HG02610 (cell line): ENCODE measurements at regions not wholly inside any gene's neighbourhood (a gene's known extent, or its start where the extent isn't known, plus 50 kb on each side); places are given as distances from the start of the nearest gene placed in this dataset.
"Not testable (repeated sequence)": the region's sequence is repeated elsewhere in the genome, so short reads cannot be mapped to it uniquely, and the experiment has no call there.

Experiments used
- ATAC-seq: cut with Tn5 transposase; IDR thresholded peaks from one replicate; pipeline ENCODE4 v1.9.1; 2021; ENCODE audit warnings: mild to moderate bottlenecking, moderate library complexity; ENCODE audit not compliant: unreplicated experiment

GRCh38 chr1:244316986-244317655, 134.6 kb downstream of the ADSS2 start:
- ATAC-seq: no peak

GRCh38 chr1:244318078-244318477, 133.6 kb downstream of the ADSS2 start:
- ATAC-seq: no peak

GRCh38 chr1:244318512-244318911, 133.2 kb downstream of the ADSS2 start:
- ATAC-seq: peak; percentile 28

- ATAC-seq: peak; percentile 75
Measured at GRCh38 chr1:244319283-244320132, 132.2 kb downstream of the ADSS2 start.

- no peak for ATAC-seq
Measured at GRCh38 chr1:244322181-244322580, 129.5 kb downstream of the ADSS2 start.

- ATAC-seq: peak; percentile 22
Measured at GRCh38 chr1:244322791-244323521, 128.8 kb downstream of the ADSS2 start.

- ATAC-seq: no peak
Measured at GRCh38 chr1:244324176-244324883, 127.4 kb downstream of the ADSS2 start.

GRCh38 chr1:244325056-244325758, 126.5 kb downstream of the ADSS2 start:
- ATAC-seq: peak; percentile 74

- ATAC-seq: no peak
Measured at GRCh38 chr1:244326757-244327156, 125.0 kb downstream of the ADSS2 start.

- no peak for ATAC-seq
Measured at GRCh38 chr1:244327533-244327932, 124.2 kb downstream of the ADSS2 start.

GRCh38 chr1:244328476-244328875, 123.2 kb downstream of the ADSS2 start:
- no peak for ATAC-seq

GRCh38 chr1:244329591-244330317, 122.0 kb downstream of the ADSS2 start:
- no peak for ATAC-seq

- ATAC-seq: no peak
Measured at GRCh38 chr1:244330318-244330625, 121.4 kb downstream of the ADSS2 start.

- ATAC-seq: not testable (repeated sequence)
Measured at GRCh38 chr1:244332761-244333160, 118.9 kb downstream of the ADSS2 start.

- ATAC-seq: not testable (repeated sequence)
Measured at GRCh38 chr1:244334315-244334714, 117.4 kb downstream of the ADSS2 start.

GRCh38 chr1:244334842-244335241, 116.9 kb downstream of the ADSS2 start:
- not testable (repeated sequence) for ATAC-seq

- no peak for ATAC-seq
Measured at GRCh38 chr1:244335456-244335855, 116.3 kb downstream of the ADSS2 start.

- no peak for ATAC-seq
Measured at GRCh38 chr1:244336232-244336899, 115.3 kb downstream of the ADSS2 start.

- no peak for ATAC-seq
Measured at GRCh38 chr1:244337839-244338238, 113.9 kb downstream of the ADSS2 start.
